NCI-H526 (cell line): ENCODE measurements at regions not wholly inside any gene's neighbourhood (a gene's known extent, or its start where the extent isn't known, plus 50 kb on each side); places are given as distances from the start of the nearest gene placed in this dataset.
"Not testable (repeated sequence)": the region's sequence is repeated elsewhere in the genome, so short reads cannot be mapped to it uniquely, and the experiment has no call there.

Experiments
- DNase-seq, 2 experiments: peaks; one replicate each; lab custom pipeline; 2025; lab: John Stamatoyannopoulos, UW

GRCh38 chr4:106524772-106525171 is 156.2 kb upstream of the GIMD1 start:
- not testable (repeated sequence) for DNase-seq

GRCh38 chr4:106522839-106523238 is 154.3 kb upstream of the GIMD1 start:
- no peak for DNase-seq

GRCh38 chr4:106512706-106513105 is 144.1 kb upstream of the GIMD1 start:
- DNase-seq, result no peak

- DNase-seq, result no peak
Measured at GRCh38 chr4:106507440-106507839, 138.9 kb upstream of the GIMD1 start.

DNA sequence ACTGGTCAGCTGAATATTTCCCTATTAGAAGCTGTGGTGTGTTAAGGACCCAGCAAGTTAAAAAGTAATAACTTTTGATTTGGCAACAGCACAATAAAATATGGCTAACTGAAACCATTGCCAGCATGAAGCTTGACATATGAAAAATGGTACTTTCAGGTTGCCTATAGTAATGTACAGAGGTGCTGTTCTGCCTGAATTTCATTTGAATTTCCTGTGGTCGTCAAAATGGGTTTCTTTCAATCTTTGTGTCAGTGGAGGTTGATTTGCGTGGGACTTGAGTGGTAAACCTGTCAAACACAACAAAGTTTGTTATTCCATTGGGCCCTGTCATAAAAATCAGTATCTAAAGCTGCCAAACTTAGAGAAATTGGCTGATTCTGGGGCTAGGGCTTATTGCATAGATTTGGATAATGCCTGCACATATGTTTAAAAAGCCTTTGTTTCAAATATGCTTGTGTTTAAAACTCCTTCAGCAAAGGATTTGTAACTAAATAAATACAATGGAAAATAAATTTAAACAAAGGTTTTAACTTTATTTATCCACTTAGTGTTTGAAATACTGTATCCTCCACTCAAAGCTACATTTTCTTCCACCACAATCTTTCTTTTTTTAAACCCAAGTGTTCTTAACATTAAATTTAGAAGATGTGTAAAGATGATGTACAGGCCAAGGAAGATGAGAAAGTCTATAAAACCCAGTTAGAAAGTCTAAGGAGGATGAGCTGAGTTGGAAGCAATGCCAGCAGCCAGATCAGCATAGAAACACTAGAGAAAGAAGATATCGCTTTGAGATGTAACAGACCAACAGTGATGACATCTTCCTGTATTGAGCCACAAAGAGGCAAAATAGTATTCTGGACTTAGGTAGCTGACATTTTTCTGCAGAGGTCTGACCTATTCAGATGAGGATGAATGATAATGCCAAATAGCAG is 134.8 kb upstream of the GIMD1 start:
- no peak for DNase-seq

- peak; percentile 35 to 77 for DNase-seq
Measured at GRCh38 chr4:106502106-106502699, 133.6 kb upstream of the GIMD1 start.

DNA sequence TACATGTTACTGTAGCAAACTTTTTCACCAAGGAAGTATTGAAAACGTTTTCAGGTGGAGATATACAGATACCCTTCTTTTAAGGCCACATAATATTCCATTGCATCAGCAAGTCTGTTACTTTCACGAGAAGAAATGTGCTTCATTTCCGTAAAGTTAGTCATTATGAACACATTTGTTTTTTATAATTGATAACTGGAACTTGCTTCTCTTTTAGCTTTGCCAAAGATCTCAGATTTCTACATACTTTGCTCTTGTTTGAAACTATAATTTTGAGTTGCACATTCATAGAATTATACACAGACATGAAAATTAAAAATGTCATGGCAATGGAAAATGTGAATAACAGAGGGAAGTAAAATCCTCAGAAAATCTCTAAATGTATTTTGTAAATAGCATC is 128.7 kb upstream of the GIMD1 start:
- no peak for DNase-seq

GRCh38 chr4:106496061-106496460 is 127.5 kb upstream of the GIMD1 start:
- DNase-seq, result no peak

DNA sequence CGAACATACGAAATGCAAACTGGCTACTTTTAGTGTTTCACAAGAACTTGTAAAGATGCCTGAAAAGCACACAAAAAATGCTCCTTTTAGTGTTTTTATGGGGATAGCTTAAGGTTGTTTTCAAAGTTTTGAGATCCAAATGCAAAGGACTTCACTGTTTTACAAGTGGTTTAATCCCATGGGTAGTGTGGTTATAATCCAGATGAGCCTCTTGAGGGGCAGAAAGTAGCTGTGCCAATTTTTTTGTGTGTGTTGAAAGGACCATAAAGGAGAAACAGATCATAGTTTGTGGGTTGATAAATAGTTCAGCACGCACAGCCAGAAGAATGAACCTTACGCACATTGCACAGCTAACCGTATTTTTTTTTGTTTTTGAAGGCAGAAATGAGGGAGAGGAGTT is 126.9 kb upstream of the GIMD1 start:
- DNase-seq, result no peak

- no peak for DNase-seq
Measured at GRCh38 chr4:106494066-106494465, 125.5 kb upstream of the GIMD1 start.

GRCh38 chr4:106493086-106493485 is 124.5 kb upstream of the GIMD1 start:
- DNase-seq, result no peak

DNA sequence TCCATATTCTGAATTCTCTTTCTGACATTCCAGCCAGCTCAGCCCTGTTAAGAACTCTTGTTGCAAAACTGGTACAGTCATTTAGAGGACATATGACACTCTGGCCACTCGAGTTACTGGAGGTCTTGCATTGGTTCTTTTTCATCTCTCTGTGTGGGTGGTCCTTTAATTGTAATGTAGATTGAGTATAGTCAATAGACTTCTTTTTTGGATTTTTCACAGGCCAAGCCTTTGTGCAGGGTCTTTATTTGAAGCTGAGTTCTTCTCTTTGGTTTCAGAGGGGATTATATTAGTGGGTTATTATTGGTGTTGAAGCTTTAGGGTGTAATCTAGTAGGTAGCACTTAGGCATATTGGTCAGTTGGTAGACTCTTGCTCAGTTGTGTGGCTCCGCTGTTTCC is 118.0 kb upstream of the GIMD1 start:
- DNase-seq, result no peak

- no peak for DNase-seq
Measured at GRCh38 chr4:106481801-106482200, 113.2 kb upstream of the GIMD1 start.

DNA sequence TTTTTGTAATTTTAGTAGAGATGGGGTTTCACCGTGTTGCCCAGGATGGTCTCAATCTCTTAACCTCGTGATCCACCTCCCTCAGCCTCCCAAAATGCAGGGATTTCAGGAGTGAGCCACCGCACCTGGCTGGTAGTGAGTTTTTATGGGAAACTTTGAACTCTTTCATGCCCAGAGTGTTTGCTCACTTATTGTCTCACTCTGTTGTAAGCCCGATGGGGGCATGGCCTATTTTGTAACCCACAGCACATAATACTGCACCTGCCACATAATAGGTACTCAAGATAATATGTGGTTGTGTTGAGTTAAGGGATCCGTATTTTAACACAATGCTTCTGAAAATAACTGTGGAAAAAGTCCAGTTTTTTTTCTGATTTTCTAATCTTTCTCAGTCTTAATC is 109.6 kb upstream of the GIMD1 start:
- DNase-seq, result no peak

DNA sequence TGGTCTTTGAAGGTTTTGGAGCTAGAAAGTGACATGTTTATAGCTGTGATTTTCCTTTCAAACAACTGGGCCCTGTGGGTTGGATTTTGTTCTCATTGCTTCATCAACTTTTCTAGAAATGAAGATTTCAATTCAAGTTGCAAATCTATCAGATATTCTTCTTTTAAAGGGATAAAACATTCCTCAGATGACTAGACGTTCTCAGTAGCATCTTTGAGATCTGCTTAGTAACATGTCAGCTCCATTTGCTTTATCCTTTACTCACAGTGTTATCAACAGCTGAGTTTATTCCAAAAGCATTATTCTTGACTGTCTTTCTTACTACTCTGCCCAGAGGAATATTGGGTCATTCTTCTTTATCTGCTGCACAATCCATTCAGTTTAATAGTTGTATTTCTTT is 108.2 kb upstream of the GIMD1 start:
- no peak for DNase-seq

- no peak for DNase-seq
Measured at GRCh38 chr4:106473515-106473914, 104.9 kb upstream of the GIMD1 start.

DNA sequence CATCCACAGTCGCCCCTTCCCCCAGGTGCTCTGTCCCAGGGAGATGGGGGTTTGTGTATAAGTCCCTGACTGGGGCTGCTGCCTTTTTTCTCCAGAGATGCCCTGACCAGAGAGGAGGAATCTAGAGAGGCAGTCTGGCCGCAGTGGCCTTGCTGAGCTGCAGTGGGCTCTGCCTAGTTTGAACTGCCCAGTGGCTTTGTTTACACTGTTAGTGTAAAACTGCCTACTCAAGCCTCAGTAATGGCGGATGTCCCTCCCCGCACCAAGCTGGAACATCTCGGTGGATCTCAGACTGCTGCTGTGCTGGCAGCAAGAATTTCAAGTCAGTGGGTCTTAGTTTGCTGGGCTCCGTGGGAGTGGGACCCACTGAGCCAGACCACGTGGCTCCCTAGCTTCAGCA is 102.6 kb upstream of the GIMD1 start:
- DNase-seq, result no peak

DNA sequence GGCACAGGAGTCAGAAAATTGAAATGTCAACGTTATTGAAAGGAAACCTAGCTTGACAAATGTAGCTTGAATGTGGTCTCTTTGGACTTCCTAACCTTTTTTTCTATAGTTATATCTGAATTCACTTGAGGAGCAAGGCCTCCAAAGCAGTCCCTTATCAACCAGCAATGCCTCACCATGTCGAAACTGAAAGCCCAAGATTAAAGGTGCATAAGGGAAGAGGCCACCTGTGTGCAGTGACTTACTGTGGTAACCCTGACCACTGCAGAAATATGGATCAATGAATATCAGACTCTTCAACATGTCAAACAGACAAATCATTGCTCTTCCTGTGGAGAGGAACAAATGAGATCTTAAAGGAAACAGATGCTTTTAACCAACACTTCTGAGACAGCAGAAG is 95.0 kb upstream of the GIMD1 start:
- DNase-seq, result no peak

- DNase-seq, result no peak
Measured at GRCh38 chr4:106454581-106454980, 86.0 kb upstream of the GIMD1 start.

DNA sequence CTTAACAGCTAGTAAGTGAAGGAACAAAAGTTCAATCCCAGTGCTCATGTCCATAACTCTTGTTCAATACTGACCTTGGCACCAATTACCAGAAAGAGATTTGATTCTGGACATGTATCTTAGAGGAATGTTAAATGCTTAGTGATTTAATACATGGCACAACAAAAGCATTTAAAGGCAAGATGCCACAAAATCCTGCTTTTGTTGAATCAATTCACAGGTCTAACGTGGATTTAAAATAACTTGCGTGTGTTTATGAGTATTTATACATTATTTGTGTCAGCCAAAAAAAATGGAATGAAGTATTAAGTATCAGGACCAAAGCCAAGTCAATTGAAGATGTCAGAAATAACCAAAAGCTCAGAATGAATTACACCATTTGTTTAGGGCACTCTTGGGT is 85.4 kb upstream of the GIMD1 start:
- no peak for DNase-seq

DNA sequence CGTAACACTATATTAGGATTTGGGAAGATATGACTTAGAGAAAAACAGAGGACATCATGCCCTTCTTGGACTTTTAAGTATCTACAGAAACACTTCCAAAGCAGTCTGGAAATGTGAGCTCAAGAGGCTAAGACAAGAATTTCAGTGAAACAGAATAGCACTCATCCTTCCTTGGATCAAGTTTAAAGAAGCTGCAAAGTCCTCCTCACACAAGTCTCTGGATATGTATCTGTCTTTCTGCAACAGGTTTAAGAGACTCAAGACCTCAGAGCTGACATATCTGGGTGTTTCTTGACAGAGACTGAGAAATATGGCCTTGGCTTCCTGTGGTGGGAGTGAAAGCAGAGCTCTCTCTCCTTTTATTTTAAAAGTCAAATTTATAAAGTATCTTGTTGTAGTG is 82.5 kb upstream of the GIMD1 start:
- no peak for DNase-seq

- DNase-seq, result no peak
Measured at GRCh38 chr4:106450249-106450648, 81.7 kb upstream of the GIMD1 start.

- DNase-seq, result no peak
Measured at GRCh38 chr4:106444557-106444956, 76.0 kb upstream of the GIMD1 start.

GRCh38 chr4:106430797-106431196 is 62.2 kb upstream of the GIMD1 start:
- no peak for DNase-seq
